K562 (cell line): ENCODE measurements at regions not wholly inside any gene's neighbourhood (a gene's known extent, or its start where the extent isn't known, plus 50 kb on each side); places are given as distances from the start of the nearest gene placed in this dataset.

Source experiments
- ATAC-seq: fragments of 200-7000 bp; cut with Tn5 transposase; 3 replicates; pipeline ENCODE4 v1.9.1; 2020; ENCODE audit warnings: moderate library complexity
- BruUV-seq: library from RNA; stranded (reverse); fragments of 400-500 nt; replicated peaks from 2 replicates; lab custom pipeline; 2021; lab: Mats Ljungman, UMichigan
- CTCF ChIA-PET: fragments of 300-600 bp; formaldehyde crosslinking; extraction: SDS; loops from one replicate; lab custom pipeline; 2021; ENCODE audit warnings: low intra/inter-chr PET ratio; lab: Yijun Ruan, JAX
- POLR2A ChIA-PET: fragments of 300-600, 350-650 bp; sonication (Branson Sonifier 250); formaldehyde crosslinking; extraction: SDS; loops from one replicate; lab custom pipeline; 2021; ENCODE audit warnings: antibody characterized with exemption, inconsistent platforms; lab: Yijun Ruan, JAX
- DNase-seq, 4 experiments: peaks; one replicate each; pipeline versions ENCODE4 v3.0.0 to v3.0.0-alpha.2; 2011 to 2018; ENCODE audit warnings: low spot score in 3 of 4, mixed read lengths in 3 of 4; ENCODE audit errors: extremely low read depth in 1 of 4
- FAIRE-seq: peaks from 2 replicates; lab custom pipeline; 2011; peaks lifted over from hg19 to GRCh38; lab: Jason Lieb, UNC
- H2AFZ ChIP-seq: 2 replicates; pipeline ENCODE4 v1.6.0; 2011; ENCODE audit warnings: low read depth, low read length, control low read depth, inconsistent platforms
- H3K27ac ChIP-seq: fragments of 200-600 bp; 3 replicates; pipeline ENCODE4 v1.8.0; 2011; ENCODE audit warnings: low read depth, mild to moderate bottlenecking, control low read depth, inconsistent platforms, low read length, moderate library complexity, mixed read lengths; ENCODE audit errors: extremely low read depth
- H3K27me3 ChIP-seq, 2 experiments: fragments of 300-600 bp in 1 of 2; 2 replicates in 1 of 2; 3 replicates in 1 of 2; pipeline versions ENCODE4 v1.6.0 to v1.8.0; 2011; ENCODE audit warnings: inconsistent platforms in 2 of 2, low read length in 2 of 2, mild to moderate bottlenecking in 1 of 2, mixed read lengths in 1 of 2, moderate library complexity in 1 of 2; ENCODE audit not compliant: control insufficient read depth in 2 of 2, insufficient read depth in 2 of 2
- H3K36me3 ChIP-seq: fragments of 300-600 bp; 3 replicates; pipeline ENCODE4 v1.8.0; 2011; ENCODE audit warnings: mild to moderate bottlenecking, low read length, inconsistent platforms; ENCODE audit not compliant: control insufficient read depth, insufficient read depth
- H3K4me1 ChIP-seq, 2 experiments: fragments of 200-600 bp in 1 of 2; replicated peaks in 1 of 2; 2 replicates in 1 of 2; 3 replicates in 1 of 2; pipeline versions ENCODE4 v1.5.1 to v1.8.0; 2011; ENCODE audit warnings: inconsistent platforms in 2 of 2, low read length in 2 of 2, mild to moderate bottlenecking in 1 of 2, mixed read lengths in 1 of 2, moderate library complexity in 1 of 2; ENCODE audit not compliant: control insufficient read depth in 2 of 2, insufficient read depth in 2 of 2
- H3K4me2 ChIP-seq: 2 replicates; pipeline ENCODE4 v1.6.1; 2011; ENCODE audit warnings: low read length, control low read depth, inconsistent platforms, mixed read lengths; ENCODE audit not compliant: insufficient read depth
- H3K4me3 ChIP-seq: fragments of 200-600 bp; sonication (generic), shearing (Covaris generic); 2 replicates; pipeline ENCODE4 v1.5.1; 2016; ENCODE audit warnings: control low read depth, inconsistent platforms
- H3K79me2 ChIP-seq: fragments of 200-600 bp; 3 replicates; pipeline ENCODE4 v1.8.0; 2011; ENCODE audit warnings: low read length, inconsistent platforms; ENCODE audit not compliant: control insufficient read depth, insufficient read depth
- H3K9ac ChIP-seq, 2 experiments: 2 replicates each; pipeline versions ENCODE4 v1.6.0 to v1.6.1; 2011; ENCODE audit warnings: low read depth in 2 of 2, low read length in 2 of 2, control low read depth in 1 of 2, inconsistent platforms in 1 of 2, mild to moderate bottlenecking in 1 of 2, mixed read lengths in 1 of 2; ENCODE audit not compliant: insufficient read depth in 1 of 2
- H3K9me1 ChIP-seq: one replicate; pipeline ENCODE4 v1.6.0; 2011; ENCODE audit warnings: inconsistent platforms, mild to moderate bottlenecking, low read length, moderate library complexity; ENCODE audit not compliant: control insufficient read depth, insufficient read depth
- H3K9me3 ChIP-seq: replicated peaks from 2 replicates; pipeline ENCODE4 v1.5.1; 2011; ENCODE audit warnings: low read depth, low read length, inconsistent platforms; ENCODE audit not compliant: control insufficient read depth, insufficient read depth
- H4K20me1 ChIP-seq: replicated peaks from 2 replicates; pipeline ENCODE4 v1.6.1; 2011; ENCODE audit warnings: low read length, inconsistent platforms, mixed read lengths; ENCODE audit not compliant: control insufficient read depth, insufficient read depth
- CBX8 ChIP-seq: fragments of 200-600 bp; sonication (generic); IDR thresholded peaks from 2 replicates; pipeline ENCODE4 v1.6.1; 2012; ENCODE audit warnings: borderline replicate concordance, mixed run types, low read depth, mild to moderate bottlenecking, moderate library complexity, mixed read lengths, low read length, control low read depth, inconsistent platforms; ENCODE audit not compliant: poor library complexity, severe bottlenecking; ENCODE audit errors: extremely low read depth
- CHD2 ChIP-seq: IDR thresholded peaks from 2 replicates; pipeline ENCODE4 v1.6.1; 2011; ENCODE audit warnings: low read depth, low read length
- DDX20 ChIP-seq: fragments of 450-650 bp; IDR thresholded peaks from 2 replicates; pipeline ENCODE4 v1.6.1; 2016; ENCODE audit warnings: missing genetic modification characterization, low read depth, mild to moderate bottlenecking, missing compliant biosample characterization, moderate library complexity
- DLX4 ChIP-seq: fragments of 250-450 bp; sonication (Bioruptor Pico); IDR thresholded peaks from 2 replicates; pipeline ENCODE4 v1.6.1; 2021; ENCODE audit warnings: mild to moderate bottlenecking
- FUS ChIP-seq: fragments of 200-400 bp; formaldehyde crosslinking; optimal IDR thresholded peaks from 2 replicates; pipeline ENCODE3; 2017; ENCODE audit warnings: low read depth, low read length
- NEUROD1 ChIP-seq: fragments of 150-350 bp; IDR thresholded peaks from 2 replicates; pipeline ENCODE4 v1.6.1; 2014; ENCODE audit warnings: borderline replicate concordance, low read length, low read depth; ENCODE audit not compliant: partially characterized antibody
- NUFIP1 ChIP-seq: fragments of 450-650 bp; IDR thresholded peaks from 2 replicates; pipeline ENCODE4 v1.6.1; 2018; ENCODE audit not compliant: partially characterized antibody
- PATZ1 ChIP-seq: fragments of 250-450 bp; sonication (Bioruptor Pico); IDR thresholded peaks from 2 replicates; pipeline ENCODE4 v1.5.0; 2020; ENCODE audit warnings: mild to moderate bottlenecking, borderline replicate concordance
- RAD21 ChIP-seq, 2 experiments: fragments of 250-450 bp in 1 of 2; fragments of 450-650 bp in 1 of 2; sonication (Bioruptor Pico) in 1 of 2; formaldehyde crosslinking in 1 of 2; IDR thresholded peaks in 1 of 2; conservative IDR thresholded peaks in 1 of 2; 2 replicates each; pipeline versions ENCODE4 v1.4.0 to v1.8.0; 2020 to 2022; ENCODE audit warnings: mild to moderate bottlenecking in 2 of 2, moderate library complexity in 1 of 2
- SMARCB1 ChIP-seq: IDR thresholded peaks from 2 replicates; pipeline ENCODE4 v1.6.1; 2011; ENCODE audit warnings: improper control_type of control experiment, low read depth; ENCODE audit not compliant: insufficient read length
- ZBTB26 ChIP-seq: fragments of 450-650 bp; formaldehyde crosslinking; IDR thresholded peaks from 2 replicates; pipeline ENCODE4 v1.4.0; 2022; ENCODE audit warnings: missing genetic modification characterization
- ZNF444 ChIP-seq: fragments of 250-450 bp; sonication (Bioruptor Pico); IDR thresholded peaks from 2 replicates; pipeline ENCODE4 v1.4.0; 2020; ENCODE audit warnings: mild to moderate bottlenecking, moderate library complexity
- ZNF79 ChIP-seq: fragments of 250-450 bp; sonication (Bioruptor Pico); IDR thresholded peaks from 2 replicates; pipeline ENCODE4 v1.4.0; 2020; ENCODE audit warnings: low read depth, mild to moderate bottlenecking, moderate library complexity
- whole genome bisulfite sequencing: fragments of 100-300 bp; shearing (Covaris generic); methylation state at CpG from one replicate; pipeline ENCODE4 v1.1.6; 2016; ENCODE audit warnings: low coverage, mixed read lengths; ENCODE audit not compliant: insufficient coverage; ENCODE audit errors: missing lambda C conversion rate; 5-methylcytosine and 5-hydroxymethylcytosine counted together
- in situ Hi-C: fragments of 300-500 bp; cut with MboI; formaldehyde crosslinking; loops from 4 replicates; pipeline ENCODE4 v1.15.0; 2018; ENCODE audit warnings: inconsistent platforms, mixed read lengths
- intact Hi-C: fragments of 100-400 bp; cut with micrococcal nuclease; formaldehyde crosslinking; loops from 2 replicates; pipeline ENCODE4 v1.14.2; 2022
- TF ChIP-seq, protein P1 (sequence below): fragments of 450-650 bp; formaldehyde crosslinking; IDR thresholded peaks from 2 replicates; pipeline ENCODE4 v1.4.0; 2020; ENCODE audit warnings: mild to moderate bottlenecking, moderate library complexity

DNA sequence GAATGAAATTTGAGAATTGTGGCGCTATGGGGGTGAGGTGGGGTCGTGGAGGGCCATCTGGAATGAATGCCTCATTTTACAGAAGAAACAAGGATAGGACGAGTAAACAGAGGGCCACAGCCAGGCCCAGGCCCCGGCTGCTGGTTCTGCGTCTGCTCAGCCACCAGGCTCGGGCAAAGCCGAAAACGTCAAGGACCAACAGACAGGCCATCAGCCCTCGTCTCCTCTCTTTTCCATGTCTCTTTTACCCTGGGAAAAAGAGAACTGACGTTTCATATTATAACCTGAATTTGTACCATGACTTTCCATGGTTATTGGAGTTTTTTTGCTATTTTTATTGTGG, 212.4 kb upstream of the ARID1B start (continued):
- TF ChIP-seq PATZ1 (CRISPR knock-in tag) = no peak
- no peak for TF ChIP-seq FUS
- no peak for TF ChIP-seq CHD2
- TF ChIP-seq SMARCB1 = no peak
- no peak for TF ChIP-seq ZNF79
- TF ChIP-seq CBX8 = no peak

DNA sequence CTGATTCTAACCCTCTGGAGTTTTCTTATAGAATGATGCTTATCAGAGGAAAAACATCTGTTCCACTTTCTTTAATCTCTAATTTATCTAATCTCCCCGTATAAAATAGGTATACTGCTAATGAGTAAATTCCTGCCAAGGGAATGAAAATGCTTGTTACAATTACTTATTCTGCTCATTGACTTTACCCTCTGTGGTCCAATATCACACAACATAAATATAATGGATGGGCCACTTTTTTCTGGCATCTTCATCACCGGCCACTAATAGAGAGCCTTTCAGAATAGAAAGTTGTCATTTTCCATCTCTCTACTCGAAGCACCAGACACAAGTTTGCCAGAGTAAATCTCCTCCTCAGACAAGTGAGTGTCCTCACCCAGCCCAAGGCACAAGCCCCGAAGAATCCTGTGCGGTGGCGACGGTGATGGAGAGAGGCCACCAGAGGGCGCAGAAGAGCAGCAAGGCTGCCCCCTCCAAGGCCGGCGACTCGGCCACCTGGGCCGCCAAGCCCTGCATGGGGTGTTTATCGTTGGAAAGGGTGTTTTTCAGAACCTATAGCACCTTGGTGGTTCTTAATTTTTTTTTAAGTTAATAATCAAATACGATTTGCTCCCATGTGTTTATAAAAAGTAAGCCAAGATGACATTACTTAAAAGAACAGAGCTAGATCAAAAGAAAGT, 212.9 kb upstream of the ARID1B start:
- WGBS = 1% methylated on average over 14 of the region's 14 CpGs
- ATAC-seq (peak; percentile 100), DNase-seq (peak; percentile 84 to 90 (median 88)), FAIRE-seq (peak; percentile 85)
- in situ Hi-C loops (loop anchor here (10.0 kb wide), 1 partner anchor 621 kb away; no protein-coding TSS in a partner anchor), intact Hi-C loops (loop anchor here (1.0 to 10.0 kb wide), 6 partner anchors 98 to 1237 kb away; partner anchors contain the start of gene ARID1B)
- no TSS peak for BruUV-seq
- H3K9me3 ChIP-seq = no peaks in the 10 kb centered on the region
- no peak overlapping the region for H2AFZ ChIP-seq
- H3K27ac ChIP-seq = no peak overlapping the region
- no peaks in the 10 kb centered on the region for H3K36me3 ChIP-seq
- no peaks in the 10 kb centered on the region for H4K20me1 ChIP-seq
- POLR2A ChIA-PET = no interaction called here
- H3K27me3 ChIP-seq = peaks cover 8 to 35% of the 10 kb centered on the region in 2 experiments; a peak in 4 of 5 replicates
- H3K4me2 ChIP-seq = no peak overlapping the region
- CTCF ChIA-PET = interaction anchor here (0.5 to 1.1 kb wide), 5 partner anchors 98 to 621 kb away, joined by 3 to 7 read pairs (median 4); no protein-coding TSS in a partner anchor
- no peak overlapping the region for H3K4me3 ChIP-seq
- H3K9ac ChIP-seq = no peak overlapping the region
- no peaks in the 10 kb centered on the region for H3K79me2 ChIP-seq
- no peaks in the 10 kb centered on the region for H3K9me1 ChIP-seq
- peaks cover 0 to 6% of the 10 kb centered on the region in 2 experiments; a peak in 1 of 5 replicates for H3K4me1 ChIP-seq
- TF ChIP-seq ZNF444 (CRISPR knock-in tag) = 0 out of 2 replicates have a peak, but pooled peaks have one; percentile 12
- 0 out of 2 replicates have a peak, but pooled peaks have one; percentile 23 for TF ChIP-seq ZBTB26 (CRISPR knock-in tag)
- TF ChIP-seq DDX20 (tag) = no peak
- no peak for TF ChIP-seq NUFIP1
- TF ChIP-seq NEUROD1 = peak; percentile 21
- TF ChIP-seq RAD21 (CRISPR knock-in tag; conservative IDR thresholded peaks at IDR 0.05 in 1 of 2, IDR thresholded peaks at IDR 0.05 in 1 of 2) = peak; percentile 92 to 96
- no peak for TF ChIP-seq DLX4 (CRISPR knock-in tag)
- TF ChIP-seq, protein P1, sequence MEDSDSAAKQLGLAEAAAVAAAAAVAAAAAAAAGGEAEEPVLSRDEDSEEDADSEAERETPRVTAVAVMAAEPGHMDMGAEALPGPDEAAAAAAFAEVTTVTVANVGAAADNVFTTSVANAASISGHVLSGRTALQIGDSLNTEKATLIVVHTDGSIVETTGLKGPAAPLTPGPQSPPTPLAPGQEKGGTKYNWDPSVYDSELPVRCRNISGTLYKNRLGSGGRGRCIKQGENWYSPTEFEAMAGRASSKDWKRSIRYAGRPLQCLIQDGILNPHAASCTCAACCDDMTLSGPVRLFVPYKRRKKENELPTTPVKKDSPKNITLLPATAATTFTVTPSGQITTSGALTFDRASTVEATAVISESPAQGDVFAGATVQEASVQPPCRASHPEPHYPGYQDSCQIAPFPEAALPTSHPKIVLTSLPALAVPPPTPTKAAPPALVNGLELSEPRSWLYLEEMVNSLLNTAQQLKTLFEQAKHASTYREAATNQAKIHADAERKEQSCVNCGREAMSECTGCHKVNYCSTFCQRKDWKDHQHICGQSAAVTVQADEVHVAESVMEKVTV (CRISPR knock-in tag) = peak; percentile 95
